ENCODE measurements at regions not wholly inside any gene's neighbourhood (a gene's known extent, or its start where the extent isn't known, plus 50 kb on each side); places are given as distances from the start of the nearest gene placed in this dataset.
"Not testable (repeated sequence)": the region's sequence is repeated elsewhere in the genome, so short reads cannot be mapped to it uniquely, and the experiment has no call there.

- no peak for DNase-seq (ENCODE audit: low spot score)
Observed at GRCh38 chr6:15956205-15957106, 172.4 kb upstream of the MYLIP start.

DNA sequence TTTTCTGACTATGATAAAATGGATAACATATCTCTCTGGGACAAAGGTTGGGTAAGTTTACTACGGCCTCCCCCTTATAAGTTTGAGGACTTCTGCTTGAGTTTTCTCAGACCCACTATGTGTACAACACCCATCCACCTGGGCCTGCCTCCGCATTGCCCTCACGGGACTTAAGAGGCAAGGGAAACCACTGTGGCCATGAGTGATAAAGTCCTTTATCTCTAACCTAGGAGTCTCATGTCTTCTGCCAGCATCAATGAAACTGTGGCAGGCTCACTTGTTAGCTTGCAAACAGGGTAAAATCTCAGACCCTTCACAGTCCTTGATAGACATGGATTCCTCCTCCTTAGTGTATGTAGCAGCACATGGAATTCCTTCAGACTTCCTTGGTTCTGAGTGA, 173.4 kb upstream of the MYLIP start:
- no peak for DNase-seq (ENCODE audit: low spot score)

DNA sequence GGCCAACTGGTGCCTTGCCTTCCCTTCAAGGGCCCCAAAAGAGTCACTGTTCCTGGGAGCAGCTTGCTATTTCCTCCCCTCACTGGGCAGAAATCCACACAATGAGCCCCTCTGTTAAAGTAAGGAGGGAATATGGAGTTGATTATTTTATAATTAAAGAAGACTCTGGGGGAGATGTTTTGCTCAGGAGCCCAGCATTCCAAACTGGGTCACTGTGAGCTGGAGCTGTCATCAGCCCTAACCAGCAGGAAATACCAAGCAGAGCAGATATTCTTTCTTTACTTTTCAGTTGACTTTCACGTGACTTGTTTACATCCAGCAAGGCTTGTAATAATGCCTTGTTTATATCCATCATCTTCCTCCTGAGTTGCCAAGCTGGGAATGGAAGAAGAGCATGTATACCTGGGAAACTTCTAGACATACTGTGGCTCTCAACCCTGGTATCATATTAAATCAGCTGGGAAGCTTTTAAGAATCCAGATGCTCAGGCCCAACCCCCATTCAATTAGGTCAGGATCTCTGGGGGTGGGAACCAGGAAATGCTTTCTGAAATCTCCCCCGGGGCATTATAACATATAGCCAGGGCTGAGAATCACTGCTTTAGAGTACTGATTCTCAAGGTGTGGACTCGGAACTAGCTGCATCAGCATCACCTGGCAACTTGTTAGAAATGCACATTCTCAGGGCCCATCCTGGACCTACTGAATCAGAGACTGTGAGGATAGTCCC, 175.6 kb upstream of the MYLIP start:
- no peak for DNase-seq (ENCODE audit: low spot score)

GRCh38 chr6:15952231-15953151, 176.4 kb upstream of the MYLIP start:
- no peak for DNase-seq (ENCODE audit: low spot score)

- DNase-seq (ENCODE audit: low spot score), result no peak
Observed at GRCh38 chr6:15950962-15951569, 177.8 kb upstream of the MYLIP start.

DNA sequence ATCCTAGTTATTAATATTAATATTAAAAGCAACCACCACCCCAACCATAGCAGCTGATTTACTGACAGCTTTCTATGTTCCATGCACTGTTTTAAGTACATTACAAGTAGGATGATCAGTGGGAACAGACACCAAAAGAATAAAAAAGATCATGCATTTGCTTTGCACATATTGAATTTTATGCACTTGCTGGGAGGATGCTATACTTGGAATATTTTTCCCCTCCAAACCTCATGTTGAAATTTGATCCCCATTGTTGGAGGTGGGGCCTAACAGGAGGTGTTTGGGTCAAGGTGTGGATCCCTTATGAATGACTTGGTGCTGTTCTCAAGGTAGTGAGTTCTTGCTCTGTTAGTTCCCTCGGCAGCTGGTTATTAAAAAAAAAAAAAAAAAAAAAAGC, 178.9 kb upstream of the MYLIP start:
- no peak for DNase-seq (ENCODE audit: low spot score)

GRCh38 chr6:15948930-15949900, 179.7 kb upstream of the MYLIP start:
- peak; percentile 35 for DNase-seq (ENCODE audit: low spot score)

GRCh38 chr6:15947923-15948322, 181.0 kb upstream of the MYLIP start:
- no peak for DNase-seq (ENCODE audit: low spot score)

DNA sequence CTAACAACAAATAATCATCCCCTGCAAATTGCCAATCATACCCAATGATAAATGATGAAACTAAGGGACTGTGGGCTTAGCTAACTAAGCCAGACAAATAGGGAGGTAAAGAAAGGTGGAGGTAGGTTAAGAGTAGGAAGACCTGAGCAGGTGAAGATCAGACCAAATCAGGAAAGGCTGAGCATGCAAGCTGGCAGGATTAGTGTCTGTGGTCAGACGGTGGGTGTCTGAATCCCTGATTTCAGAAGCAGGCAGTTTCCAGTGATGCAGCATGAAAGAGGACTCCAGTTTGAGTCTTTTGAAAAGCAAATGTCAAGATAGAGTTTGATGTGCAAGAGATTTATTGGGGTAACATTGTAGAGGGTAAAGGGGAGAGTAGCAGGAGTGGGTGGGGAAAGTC, 181.4 kb upstream of the MYLIP start:
- no peak for DNase-seq (ENCODE audit: low spot score)

DNA sequence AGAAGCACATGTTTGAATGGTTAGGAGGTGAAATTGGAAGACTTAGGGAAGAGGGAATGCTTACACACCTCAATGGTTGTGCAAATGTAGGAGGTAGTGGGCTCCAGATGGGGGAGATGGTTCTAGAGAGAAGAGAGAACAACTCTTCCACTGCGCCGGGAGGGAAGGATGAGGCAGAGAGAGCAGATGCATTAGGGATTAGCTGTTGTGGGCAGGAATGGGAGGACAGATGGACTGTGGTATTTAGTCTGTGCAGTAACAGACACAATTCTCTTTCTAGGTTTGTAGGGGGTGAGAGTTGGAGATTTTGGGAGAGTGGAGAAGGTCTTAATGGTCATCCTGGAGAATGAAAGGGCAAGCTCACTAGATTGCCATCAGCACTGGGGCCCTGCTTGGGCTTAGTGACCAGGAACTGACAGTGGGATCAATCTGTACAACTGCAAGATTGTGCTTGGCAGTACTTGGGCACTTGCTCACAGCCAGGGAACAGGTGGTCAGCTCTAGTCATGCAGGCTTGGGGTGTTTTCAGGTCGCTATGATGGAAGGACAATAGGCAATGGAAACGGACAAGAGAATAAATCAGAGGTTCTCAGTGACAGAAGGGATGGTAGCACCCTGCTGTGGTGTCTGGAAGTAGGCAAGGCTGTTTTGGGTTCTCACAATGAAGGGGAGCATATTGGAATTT, 182.0 kb upstream of the MYLIP start:
- no peak for DNase-seq (ENCODE audit: low spot score)

GRCh38 chr6:15945593-15946159, 183.2 kb upstream of the MYLIP start:
- DNase-seq (ENCODE audit: low spot score), result no peak

GRCh38 chr6:15943423-15943822, 185.5 kb upstream of the MYLIP start:
- no peak for DNase-seq (ENCODE audit: low spot score)

- no peak for DNase-seq (ENCODE audit: low spot score)
Observed at GRCh38 chr6:15941168-15941567, 187.7 kb upstream of the MYLIP start.

DNA sequence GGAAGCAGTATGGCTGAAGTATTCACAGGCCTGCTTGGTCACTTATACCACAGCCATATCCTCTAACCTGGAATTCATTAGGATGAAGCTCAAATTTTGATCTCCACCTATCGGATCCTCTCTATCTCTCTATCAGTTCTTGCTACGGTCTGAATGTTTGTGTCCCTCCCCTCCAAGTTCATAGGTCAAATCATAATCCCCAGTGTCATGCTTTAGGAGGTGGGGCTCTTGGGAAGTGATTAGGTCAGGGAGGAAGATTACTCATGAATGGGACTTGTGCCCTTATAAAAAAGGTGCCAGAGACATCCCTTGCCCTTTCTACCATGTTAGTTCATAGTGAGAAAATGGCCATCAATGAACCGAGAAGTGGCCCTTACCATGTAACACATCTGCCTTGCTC, 190.8 kb upstream of the MYLIP start:
- DNase-seq (ENCODE audit: low spot score), result no peak

GRCh38 chr6:15937602-15938001, 191.3 kb upstream of the MYLIP start:
- no peak for DNase-seq (ENCODE audit: low spot score)

- no peak for DNase-seq (ENCODE audit: low spot score)
Observed at GRCh38 chr6:15936503-15936902, 192.4 kb upstream of the MYLIP start.

GRCh38 chr6:15935661-15936060, 193.2 kb upstream of the MYLIP start:
- DNase-seq (ENCODE audit: low spot score), result no peak

GRCh38 chr6:15931697-15932096, 197.2 kb upstream of the MYLIP start:
- DNase-seq (ENCODE audit: low spot score), result not testable (repeated sequence)

DNA sequence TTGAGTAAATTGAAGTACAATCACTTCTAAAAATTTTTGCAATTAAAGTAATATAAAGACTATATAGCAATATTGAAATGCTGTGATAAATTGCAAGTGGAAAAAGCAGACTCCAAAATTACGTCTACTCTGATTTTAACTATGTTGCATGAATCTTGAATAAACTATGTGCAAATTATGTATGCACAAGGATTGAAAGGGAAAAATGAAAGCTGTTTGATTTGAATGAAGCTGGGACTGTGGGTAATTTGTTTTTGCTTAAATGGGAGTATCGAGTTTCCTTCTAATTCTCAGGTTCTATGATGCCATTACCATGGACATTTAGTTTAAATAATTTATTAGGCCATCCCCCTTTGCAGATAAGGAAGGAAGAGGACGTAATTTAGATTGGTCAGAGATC, 198.7 kb upstream of the MYLIP start:
- no peak for DNase-seq (ENCODE audit: low spot score)

DNA sequence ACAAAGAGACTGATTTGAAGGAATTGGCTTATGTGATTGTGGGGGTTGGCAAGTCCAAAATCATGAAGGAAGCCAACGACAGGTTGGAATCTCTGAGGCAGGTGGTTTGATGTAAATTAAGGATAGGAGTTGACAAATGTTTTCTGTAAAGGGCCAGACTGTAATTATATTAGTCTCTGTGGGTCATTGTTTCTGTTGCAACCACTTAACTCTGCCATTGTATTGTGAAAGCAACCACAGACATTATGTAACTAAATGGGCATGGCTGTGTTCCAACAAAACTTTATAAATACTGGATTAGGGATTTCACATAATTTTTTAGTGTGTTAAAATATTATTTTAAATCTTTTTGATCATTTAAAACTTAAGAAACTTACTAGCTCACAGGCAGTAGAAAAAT, 199.2 kb upstream of the MYLIP start:
- DNase-seq (ENCODE audit: low spot score), result no peak

Measured in SW480 (cell line).